ENCODE measurements at regions not wholly inside any gene's neighbourhood (a gene's known extent, or its start where the extent isn't known, plus 50 kb on each side); places are given as distances from the start of the nearest gene placed in this dataset.

DNA sequence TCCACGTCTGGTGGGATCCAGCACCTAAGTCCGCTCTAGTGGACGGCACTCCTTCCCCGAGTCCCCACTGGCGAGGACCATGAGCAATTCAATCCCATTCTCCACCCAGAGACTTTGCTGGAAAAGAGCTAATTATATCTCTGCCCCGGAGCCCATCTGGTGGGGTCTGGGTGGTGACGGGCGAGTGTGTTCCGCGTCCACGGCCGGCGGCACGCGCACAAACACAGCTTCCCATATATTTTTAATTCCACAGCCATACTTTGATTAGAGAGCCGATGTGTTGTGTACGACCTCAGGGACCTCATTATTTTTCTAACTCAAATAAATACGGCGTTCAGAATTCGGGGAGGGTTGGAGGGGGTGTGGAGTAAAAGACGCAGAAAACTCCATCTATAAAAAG lies 64.1 kb upstream of the ADGRE5 start:
- no peaks in the 10 kb centered on the region for H3K36me3 ChIP-seq (replicated peaks in 1 of 2; ENCODE audit: control insufficient read depth in 1 of 2, insufficient read depth in 2 of 2, low read length in 2 of 2)
- H3K27ac ChIP-seq (ENCODE audit: extremely low read length, insufficient read depth, low read length): no peak overlapping the region
- no peak overlapping the region for H3K4me3 ChIP-seq (replicated peaks in 1 of 3; ENCODE audit: insufficient read depth in 1 of 3, low read depth in 2 of 3, low read length in 3 of 3)
- CTCF ChIA-PET (ENCODE audit: low intra/inter-chr PET ratio, low total read pairs): no interaction called here
- DNase-seq (ENCODE audit: low spot score): no peak
- TF ChIP-seq, protein P1, sequence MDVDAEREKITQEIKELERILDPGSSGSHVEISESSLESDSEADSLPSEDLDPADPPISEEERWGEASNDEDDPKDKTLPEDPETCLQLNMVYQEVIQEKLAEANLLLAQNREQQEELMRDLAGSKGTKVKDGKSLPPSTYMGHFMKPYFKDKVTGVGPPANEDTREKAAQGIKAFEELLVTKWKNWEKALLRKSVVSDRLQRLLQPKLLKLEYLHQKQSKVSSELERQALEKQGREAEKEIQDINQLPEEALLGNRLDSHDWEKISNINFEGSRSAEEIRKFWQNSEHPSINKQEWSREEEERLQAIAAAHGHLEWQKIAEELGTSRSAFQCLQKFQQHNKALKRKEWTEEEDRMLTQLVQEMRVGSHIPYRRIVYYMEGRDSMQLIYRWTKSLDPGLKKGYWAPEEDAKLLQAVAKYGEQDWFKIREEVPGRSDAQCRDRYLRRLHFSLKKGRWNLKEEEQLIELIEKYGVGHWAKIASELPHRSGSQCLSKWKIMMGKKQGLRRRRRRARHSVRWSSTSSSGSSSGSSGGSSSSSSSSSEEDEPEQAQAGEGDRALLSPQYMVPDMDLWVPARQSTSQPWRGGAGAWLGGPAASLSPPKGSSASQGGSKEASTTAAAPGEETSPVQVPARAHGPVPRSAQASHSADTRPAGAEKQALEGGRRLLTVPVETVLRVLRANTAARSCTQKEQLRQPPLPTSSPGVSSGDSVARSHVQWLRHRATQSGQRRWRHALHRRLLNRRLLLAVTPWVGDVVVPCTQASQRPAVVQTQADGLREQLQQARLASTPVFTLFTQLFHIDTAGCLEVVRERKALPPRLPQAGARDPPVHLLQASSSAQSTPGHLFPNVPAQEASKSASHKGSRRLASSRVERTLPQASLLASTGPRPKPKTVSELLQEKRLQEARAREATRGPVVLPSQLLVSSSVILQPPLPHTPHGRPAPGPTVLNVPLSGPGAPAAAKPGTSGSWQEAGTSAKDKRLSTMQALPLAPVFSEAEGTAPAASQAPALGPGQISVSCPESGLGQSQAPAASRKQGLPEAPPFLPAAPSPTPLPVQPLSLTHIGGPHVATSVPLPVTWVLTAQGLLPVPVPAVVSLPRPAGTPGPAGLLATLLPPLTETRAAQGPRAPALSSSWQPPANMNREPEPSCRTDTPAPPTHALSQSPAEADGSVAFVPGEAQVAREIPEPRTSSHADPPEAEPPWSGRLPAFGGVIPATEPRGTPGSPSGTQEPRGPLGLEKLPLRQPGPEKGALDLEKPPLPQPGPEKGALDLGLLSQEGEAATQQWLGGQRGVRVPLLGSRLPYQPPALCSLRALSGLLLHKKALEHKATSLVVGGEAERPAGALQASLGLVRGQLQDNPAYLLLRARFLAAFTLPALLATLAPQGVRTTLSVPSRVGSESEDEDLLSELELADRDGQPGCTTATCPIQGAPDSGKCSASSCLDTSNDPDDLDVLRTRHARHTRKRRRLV (CRISPR knock-in tag; IDR thresholded peaks at IDR 0.05): no peak
- no peak for TF ChIP-seq ZSCAN25 (CRISPR knock-in tag; IDR thresholded peaks at IDR 0.05)
- TF ChIP-seq ZNF282 (IDR thresholded peaks at IDR 0.05; ENCODE audit: partially characterized antibody): no peak
- TF ChIP-seq BHLHE40 (IDR thresholded peaks at IDR 0.05; ENCODE audit: low read length): no peak
- no peak for TF ChIP-seq U2AF2 (IDR thresholded peaks at IDR 0.05; ENCODE audit: low read depth, low read length)
- no peak for TF ChIP-seq MAFF (IDR thresholded peaks at IDR 0.05; ENCODE audit: low read depth, low read length)
- TF ChIP-seq MTF2 (CRISPR knock-in tag; IDR thresholded peaks at IDR 0.05; ENCODE audit: borderline replicate concordance): no peak
- TF ChIP-seq ZFP36 (IDR thresholded peaks at IDR 0.05; ENCODE audit: borderline replicate concordance, low read depth, low read length, partially characterized antibody): no peak
- TF ChIP-seq HOXA7 (CRISPR knock-in tag; IDR thresholded peaks at IDR 0.05): no peak
- TF ChIP-seq KMT2B (CRISPR knock-in tag; IDR thresholded peaks at IDR 0.05): no peak
- TF ChIP-seq JUN (CRISPR knock-in tag; IDR thresholded peaks at IDR 0.05): no peak
- TF ChIP-seq, protein P2, sequence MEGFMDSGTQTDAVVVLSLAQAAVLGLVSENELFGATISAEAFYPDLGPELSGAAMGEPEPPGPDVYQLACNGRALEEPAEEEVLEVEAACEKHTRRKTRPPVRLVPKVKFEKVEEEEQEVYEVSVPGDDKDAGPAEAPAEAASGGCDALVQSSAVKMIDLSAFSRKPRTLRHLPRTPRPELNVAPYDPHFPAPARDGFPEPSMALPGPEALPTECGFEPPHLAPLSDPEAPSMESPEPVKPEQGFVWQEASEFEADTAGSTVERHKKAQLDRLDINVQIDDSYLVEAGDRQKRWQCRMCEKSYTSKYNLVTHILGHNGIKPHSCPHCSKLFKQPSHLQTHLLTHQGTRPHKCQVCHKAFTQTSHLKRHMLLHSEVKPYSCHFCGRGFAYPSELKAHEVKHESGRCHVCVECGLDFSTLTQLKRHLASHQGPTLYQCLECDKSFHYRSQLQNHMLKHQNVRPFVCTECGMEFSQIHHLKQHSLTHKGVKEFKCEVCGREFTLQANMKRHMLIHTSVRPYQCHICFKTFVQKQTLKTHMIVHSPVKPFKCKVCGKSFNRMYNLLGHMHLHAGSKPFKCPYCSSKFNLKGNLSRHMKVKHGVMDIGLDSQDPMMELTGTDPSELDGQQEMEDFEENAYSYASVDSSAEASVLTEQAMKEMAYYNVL (CRISPR knock-in tag; IDR thresholded peaks at IDR 0.05; ENCODE audit: borderline replicate concordance): no peak
- TF ChIP-seq, protein P3, sequence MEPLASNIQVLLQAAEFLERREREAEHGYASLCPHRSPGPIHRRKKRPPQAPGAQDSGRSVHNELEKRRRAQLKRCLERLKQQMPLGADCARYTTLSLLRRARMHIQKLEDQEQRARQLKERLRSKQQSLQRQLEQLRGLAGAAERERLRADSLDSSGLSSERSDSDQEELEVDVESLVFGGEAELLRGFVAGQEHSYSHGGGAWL (CRISPR knock-in tag; IDR thresholded peaks at IDR 0.05): no peak
- TF ChIP-seq, protein P4, sequence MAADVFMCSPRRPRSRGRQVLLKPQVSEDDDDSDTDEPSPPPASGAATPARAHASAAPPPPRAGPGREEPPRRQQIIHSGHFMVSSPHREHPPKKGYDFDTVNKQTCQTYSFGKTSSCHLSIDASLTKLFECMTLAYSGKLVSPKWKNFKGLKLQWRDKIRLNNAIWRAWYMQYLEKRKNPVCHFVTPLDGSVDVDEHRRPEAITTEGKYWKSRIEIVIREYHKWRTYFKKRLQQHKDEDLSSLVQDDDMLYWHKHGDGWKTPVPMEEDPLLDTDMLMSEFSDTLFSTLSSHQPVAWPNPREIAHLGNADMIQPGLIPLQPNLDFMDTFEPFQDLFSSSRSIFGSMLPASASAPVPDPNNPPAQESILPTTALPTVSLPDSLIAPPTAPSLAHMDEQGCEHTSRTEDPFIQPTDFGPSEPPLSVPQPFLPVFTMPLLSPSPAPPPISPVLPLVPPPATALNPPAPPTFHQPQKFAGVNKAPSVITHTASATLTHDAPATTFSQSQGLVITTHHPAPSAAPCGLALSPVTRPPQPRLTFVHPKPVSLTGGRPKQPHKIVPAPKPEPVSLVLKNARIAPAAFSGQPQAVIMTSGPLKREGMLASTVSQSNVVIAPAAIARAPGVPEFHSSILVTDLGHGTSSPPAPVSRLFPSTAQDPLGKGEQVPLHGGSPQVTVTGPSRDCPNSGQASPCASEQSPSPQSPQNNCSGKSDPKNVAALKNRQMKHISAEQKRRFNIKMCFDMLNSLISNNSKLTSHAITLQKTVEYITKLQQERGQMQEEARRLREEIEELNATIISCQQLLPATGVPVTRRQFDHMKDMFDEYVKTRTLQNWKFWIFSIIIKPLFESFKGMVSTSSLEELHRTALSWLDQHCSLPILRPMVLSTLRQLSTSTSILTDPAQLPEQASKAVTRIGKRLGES (CRISPR knock-in tag; IDR thresholded peaks at IDR 0.05; ENCODE audit: borderline replicate concordance): no peak
- no peak for TF ChIP-seq ZNF24 (IDR thresholded peaks at IDR 0.05)
- H4K20me1 ChIP-seq (ENCODE audit: insufficient read depth, low read length): no peaks in the 10 kb centered on the region
- POLR2A ChIA-PET: no interaction called here
- ATAC-seq: no peak
- in situ Hi-C loops (cut with HindIII; ENCODE audit: extremely low pct_ligation_motif_present, low pct_unique_long_range_greater_than_20kb): no loop called here
- H3K4me2 ChIP-seq (ENCODE audit: low read depth, low read length): no peak overlapping the region
- intact Hi-C loops (cut with micrococcal nuclease; ENCODE audit: unreplicated experiment): no loop called here
- no TSS peak for BruUV-seq (replicated peaks)
- H2AFZ ChIP-seq (ENCODE audit: low read length): no peak overlapping the region
- H3K27me3 ChIP-seq (ENCODE audit: control insufficient read depth in 1 of 2, insufficient read depth in 2 of 2, low read length in 2 of 2): peaks cover 0 to 2% of the 10 kb centered on the region in 2 experiments; a peak in 1 of 5 replicates
- H3K9ac ChIP-seq (ENCODE audit: insufficient read depth, low read depth, low read length): no peak overlapping the region
- WGBS (ENCODE audit: low lambda C conversion rate): 22% methylated on average over 21 of the region's 21 CpGs
- no peak for FAIRE-seq
- no peaks in the 10 kb centered on the region for H3K4me1 ChIP-seq (ENCODE audit: insufficient read depth, low read length)
- no peaks in the 10 kb centered on the region for H3K9me3 ChIP-seq (ENCODE audit: low read length)
- no peaks in the 10 kb centered on the region for H3K79me2 ChIP-seq (ENCODE audit: insufficient read depth, low read length)
